Left ventricle myocardium inferior (tissue), 1 donor: ENCODE measurements at regions not wholly inside any gene's neighbourhood (a gene's known extent, or its start where the extent isn't known, plus 50 kb on each side); places are given as distances from the start of the nearest gene placed in this dataset.
"Not testable (repeated sequence)": the region's sequence is repeated elsewhere in the genome, so short reads cannot be mapped to it uniquely, and the experiment has no call there.

ENCODE experiments used
- DNase-seq: peaks from one replicate; pipeline ENCODE4 v3.0.0-alpha.2; 2020
- H3K27ac ChIP-seq: fragments of 200-600 bp; replicated peaks from 2 replicates; pipeline ENCODE4 v1.8.0; 2021
- H3K27me3 ChIP-seq: fragments of 200-600 bp; 2 replicates; pipeline ENCODE4 v1.8.0; 2021; ENCODE audit warnings: low read depth
- H3K36me3 ChIP-seq: fragments of 200-600 bp; 2 replicates; pipeline ENCODE4 v1.8.0; 2021
- H3K4me1 ChIP-seq: fragments of 200-600 bp; 2 replicates; pipeline ENCODE4 v1.8.0; 2021
- H3K4me3 ChIP-seq: fragments of 200-600 bp; 2 replicates; pipeline ENCODE4 v1.8.0; 2021; ENCODE audit warnings: mild to moderate bottlenecking, moderate library complexity
- H3K9me3 ChIP-seq: fragments of 200-600 bp; replicated peaks from 2 replicates; pipeline ENCODE4 v1.8.0; 2021
- CTCF ChIP-seq: fragments of 200-600 bp; IDR thresholded peaks from 2 replicates; pipeline ENCODE4 v1.8.0; 2021; ENCODE audit warnings: antibody characterized with exemption, mild to moderate bottlenecking, borderline replicate concordance
- intact Hi-C: fragments of 100-400 bp; cut with micrococcal nuclease; formaldehyde crosslinking; loops from one replicate; pipeline ENCODE4 v1.11.0; 2022
- donor health status: DM: no; HTN: yes; CAD: no; lungs with severe emphysema.

- H3K4me3 ChIP-seq: no peak overlapping the region
- DNase-seq: no peak
- H3K27me3 ChIP-seq: peaks cover 63% of the 10 kb centered on the region
Observed at GRCh38 chr12:131221061-131221956, 267.6 kb downstream of the ADGRD1 start.

GRCh38 chr12:131221957-131222328 lies 268.2 kb downstream of the ADGRD1 start:
- TF ChIP-seq CTCF: no peak
- Histone ChIP-seq H3K4me1 (peaks cover 14% of the 10 kb centered on the region), H3K27ac (no peak overlapping the region), H3K36me3 (no peaks in the 10 kb centered on the region), H3K4me3 (no peak overlapping the region), H3K9me3 (no peaks in the 10 kb centered on the region), H3K27me3 (peaks cover 58% of the 10 kb centered on the region)
- intact Hi-C loops: no loop called here
- DNase-seq: no peak

More at GRCh38 chr12:131221061-131221956, 267.6 kb downstream of the ADGRD1 start:
- Histone ChIP-seq H3K9me3 (no peaks in the 10 kb centered on the region), H3K36me3 (no peaks in the 10 kb centered on the region), H3K4me1 (peaks cover 19% of the 10 kb centered on the region), H3K27ac (no peak overlapping the region)
- no peak for TF ChIP-seq CTCF
- intact Hi-C loops: no loop called here

- DNase-seq: no peak
- Histone ChIP-seq H3K4me3 (no peak overlapping the region), H3K4me1 (peaks cover 8% of the 10 kb centered on the region), H3K9me3 (no peaks in the 10 kb centered on the region), H3K36me3 (no peaks in the 10 kb centered on the region), H3K27me3 (peaks cover 56% of the 10 kb centered on the region), H3K27ac (no peak overlapping the region)
- intact Hi-C loops: no loop called here
- TF ChIP-seq CTCF: no peak
Observed at GRCh38 chr12:131222329-131223139, 268.8 kb downstream of the ADGRD1 start.

- Histone ChIP-seq H3K36me3 (no peaks in the 10 kb centered on the region), H3K27ac (no peak overlapping the region), H3K27me3 (peaks cover 52% of the 10 kb centered on the region), H3K4me3 (no peak overlapping the region), H3K4me1 (peaks cover 4% of the 10 kb centered on the region), H3K9me3 (no peaks in the 10 kb centered on the region)
- no peak for TF ChIP-seq CTCF
- no peak for DNase-seq
- intact Hi-C loops: no loop called here
Observed at GRCh38 chr12:131223171-131223761, 269.6 kb downstream of the ADGRD1 start.

- Histone ChIP-seq H3K27ac (no peak overlapping the region), H3K36me3 (no peaks in the 10 kb centered on the region), H3K9me3 (no peaks in the 10 kb centered on the region), H3K27me3 (peaks cover 49% of the 10 kb centered on the region), H3K4me1 (no peaks in the 10 kb centered on the region), H3K4me3 (no peak overlapping the region)
- no peak for DNase-seq
- no peak for TF ChIP-seq CTCF
- intact Hi-C loops: no loop called here
Observed at GRCh38 chr12:131223791-131224225, 270.1 kb downstream of the ADGRD1 start.

GRCh38 chr12:131224226-131225065 lies 270.7 kb downstream of the ADGRD1 start:
- H3K9me3 ChIP-seq, H3K4me1 ChIP-seq, H3K36me3 ChIP-seq, H3K4me3 ChIP-seq, DNase-seq, H3K27ac ChIP-seq, intact Hi-C loops: not testable (repeated sequence)
- peaks cover 49% of the 10 kb centered on the region for H3K27me3 ChIP-seq

GRCh38 chr12:131225066-131225380 lies 271.3 kb downstream of the ADGRD1 start:
- H3K9me3 ChIP-seq: not testable (repeated sequence)

More at GRCh38 chr12:131225066-131225380, 271.3 kb downstream of the ADGRD1 start:
- H3K27me3 ChIP-seq: peaks cover 49% of the 10 kb centered on the region
- peaks cover 10% of the 10 kb centered on the region for H3K4me1 ChIP-seq
- H3K36me3 ChIP-seq, H3K27ac ChIP-seq, H3K4me3 ChIP-seq, DNase-seq, intact Hi-C loops: not testable (repeated sequence)
